Sigmoid colon (tissue), 4 donors: ENCODE measurements at regions not wholly inside any gene's neighbourhood (a gene's known extent, or its start where the extent isn't known, plus 50 kb on each side); places are given as distances from the start of the nearest gene placed in this dataset.

Experiments
- CTCF ChIP-seq, 4 experiments: fragments of 450-650 bp in 3 of 4; fragments of 200-600 bp in 1 of 4; IDR thresholded peaks; one replicate each; pipeline ENCODE4 v1.5.1; 2016 to 2019; ENCODE audit warnings: antibody characterized with exemption in 4 of 4, mild to moderate bottlenecking in 3 of 4, moderate library complexity in 2 of 4
- EP300 ChIP-seq, 4 donors: sonication (generic); formaldehyde crosslinking; IDR thresholded peaks; one replicate each; pipeline ENCODE4 v1.6.1; 2017; ENCODE audit warnings: antibody characterized with exemption in 4 of 4
- POLR2A ChIP-seq, 2 donors: fragments of 450-650 bp; IDR thresholded peaks; one replicate each; pipeline ENCODE4 v1.6.1; 2016; ENCODE audit warnings: antibody characterized with exemption in 2 of 2, mild to moderate bottlenecking in 2 of 2, moderate library complexity in 2 of 2
- POLR2AphosphoS5 ChIP-seq, 4 donors: sonication (generic); formaldehyde crosslinking; IDR thresholded peaks; one replicate each; pipeline ENCODE4 v1.6.1; 2017; ENCODE audit warnings: antibody characterized with exemption in 4 of 4

- TF ChIP-seq CTCF (IDR thresholded peaks at IDR 0.05) = no peak
- TF ChIP-seq POLR2A (IDR thresholded peaks at IDR 0.05) = no peak
- TF ChIP-seq POLR2AphosphoS5 (IDR thresholded peaks at IDR 0.05) = no peak
- no peak for TF ChIP-seq EP300 (IDR thresholded peaks at IDR 0.05)
These were observed 336.2 kb upstream of the PDE4D start for GRCh38 chr5:60229691-60230185.
